H1 (cell line): ENCODE measurements at regions not wholly inside any gene's neighbourhood (a gene's known extent, or its start where the extent isn't known, plus 50 kb on each side); places are given as distances from the start of the nearest gene placed in this dataset.

Source experiments
- CTCF ChIA-PET: fragments of 300-600 bp; sonication (Branson Sonifier 250); formaldehyde crosslinking; loops from one replicate; lab custom pipeline; 2021; ENCODE audit not compliant: partially characterized antibody; lab: Charles Lee
- POLR2A ChIA-PET: fragments of 300-600 bp; sonication (Branson Sonifier 250); formaldehyde crosslinking; loops from one replicate; lab custom pipeline; 2021; ENCODE audit warnings: inconsistent platforms; ENCODE audit not compliant: partially characterized antibody; lab: Charles Lee
- DNase-seq, 2 experiments: peaks; one replicate each; pipeline versions ENCODE4 v3.0.0 to v3.0.0-alpha.2; 2010 to 2022; ENCODE audit warnings: low spot score in 2 of 2, low read depth in 1 of 2, mixed read lengths in 1 of 2
- FAIRE-seq: peaks from 2 replicates; lab custom pipeline; 2011; peaks lifted over from hg19 to GRCh38; lab: Jason Lieb, UNC
- H2AFZ ChIP-seq: 2 replicates; pipeline ENCODE4 v1.8.1; 2012; ENCODE audit warnings: low read length, inconsistent platforms
- H2AK5ac ChIP-seq: 2 replicates; pipeline ENCODE4 v1.6.1; 2013; ENCODE audit warnings: low read depth, low read length
- H2BK120ac ChIP-seq: replicated peaks from 2 replicates; pipeline ENCODE3; 2013; ENCODE audit warnings: low read depth, low read length, inconsistent platforms
- H2BK12ac ChIP-seq: 2 replicates; pipeline ENCODE4 v1.6.1; 2013; ENCODE audit warnings: low read depth, low read length
- H2BK15ac ChIP-seq: 2 replicates; pipeline ENCODE4 v1.6.1; 2013; ENCODE audit warnings: low read length
- H2BK20ac ChIP-seq: 2 replicates; pipeline ENCODE4 v1.6.1; 2013; ENCODE audit warnings: low read length
- H2BK5ac ChIP-seq: 2 replicates; pipeline ENCODE4 v1.6.1; 2013; ENCODE audit warnings: low read depth, low read length
- H3K14ac ChIP-seq: 2 replicates; pipeline ENCODE4 v1.6.1; 2013; ENCODE audit warnings: inconsistent platforms; ENCODE audit not compliant: insufficient read length
- H3K18ac ChIP-seq: 2 replicates; pipeline ENCODE4 v1.6.1; 2013; ENCODE audit warnings: low read length; ENCODE audit errors: extremely low read depth
- H3K23ac ChIP-seq: 2 replicates; pipeline ENCODE4 v1.6.1; 2013; ENCODE audit warnings: inconsistent platforms; ENCODE audit not compliant: insufficient read length
- H3K23me2 ChIP-seq: 2 replicates; pipeline ENCODE4 v1.6.1; 2013; ENCODE audit warnings: low read depth, low read length
- H3K27ac ChIP-seq: 2 replicates; pipeline ENCODE4 v1.6.1; 2011; ENCODE audit warnings: low read depth, low read length, inconsistent platforms
- H3K27me3 ChIP-seq, 4 experiments: replicated peaks in 1 of 4; 1 replicate in 1 of 4; 2 replicates in 3 of 4; pipeline versions ENCODE4 v1.6.1 to v1.8.1; 2011 to 2013; ENCODE audit warnings: low read length in 3 of 4, mild to moderate bottlenecking in 3 of 4, inconsistent platforms in 2 of 4, mixed read lengths in 2 of 4, moderate library complexity in 1 of 4; ENCODE audit not compliant: control insufficient read depth in 3 of 4, insufficient read depth in 3 of 4; ENCODE audit errors: extremely low read depth in 1 of 4
- H3K36me3 ChIP-seq, 4 experiments: 2 replicates each; pipeline versions ENCODE4 v1.6.1 to v1.8.1; 2011 to 2013; ENCODE audit warnings: mild to moderate bottlenecking in 4 of 4, low read length in 3 of 4, moderate library complexity in 2 of 4, control low read depth in 1 of 4, inconsistent platforms in 1 of 4; ENCODE audit not compliant: insufficient read depth in 4 of 4, control insufficient read depth in 2 of 4
- H3K4ac ChIP-seq: replicated peaks from 2 replicates; pipeline ENCODE3; 2013; ENCODE audit warnings: low read length, low read depth, mixed read lengths, inconsistent platforms; ENCODE audit not compliant: insufficient read length
- H3K4me1 ChIP-seq, 4 experiments: replicated peaks in 1 of 4; 1 replicate in 1 of 4; 2 replicates in 3 of 4; pipeline versions ENCODE4 v1.6.1 to v1.8.1; 2011 to 2013; ENCODE audit warnings: low read length in 3 of 4, inconsistent platforms in 2 of 4, mixed read lengths in 1 of 4; ENCODE audit not compliant: insufficient read depth in 4 of 4, control insufficient read depth in 3 of 4
- H3K4me2 ChIP-seq, 2 experiments: 2 replicates each; pipeline versions ENCODE4 v1.6.1 to v1.8.1; 2011 to 2013; ENCODE audit warnings: low read depth in 2 of 2, low read length in 2 of 2, control low read depth in 1 of 2, inconsistent platforms in 1 of 2, mild to moderate bottlenecking in 1 of 2; ENCODE audit not compliant: insufficient read depth in 1 of 2
- H3K4me3 ChIP-seq, 4 experiments: fragments of 200-600, 300-600 bp in 1 of 4; sonication (generic), shearing (Covaris generic), sonication (Bioruptor Twin) in 1 of 4; 2 replicates each; pipeline versions ENCODE4 v1.5.1 to v1.8.1; 2011 to 2016; ENCODE audit warnings: low read length in 4 of 4, low read depth in 3 of 4, control low read depth in 2 of 4, inconsistent platforms in 2 of 4, mild to moderate bottlenecking in 2 of 4, mixed read lengths in 1 of 4, moderate library complexity in 1 of 4; ENCODE audit not compliant: insufficient read depth in 2 of 4; ENCODE audit errors: extremely low read depth in 1 of 4
- H3K56ac ChIP-seq: replicated peaks from 2 replicates; pipeline ENCODE3; 2013; ENCODE audit warnings: low read depth, mild to moderate bottlenecking, mixed read lengths, low read length, inconsistent platforms; ENCODE audit not compliant: insufficient read length
- H3K79me1 ChIP-seq: 2 replicates; pipeline ENCODE4 v1.6.1; 2013; ENCODE audit warnings: low read depth, low read length, control low read depth
- H3K79me2 ChIP-seq, 2 experiments: 2 replicates each; pipeline versions ENCODE4 v1.6.1 to v1.8.1; 2012 to 2013; ENCODE audit warnings: low read length in 2 of 2, mild to moderate bottlenecking in 2 of 2, inconsistent platforms in 1 of 2; ENCODE audit not compliant: insufficient read depth in 2 of 2, control insufficient read depth in 1 of 2
- H3K9ac ChIP-seq, 4 experiments: replicated peaks in 1 of 4; 1 replicate in 1 of 4; 2 replicates in 3 of 4; pipeline versions ENCODE4 v1.6.1 to v1.8.1; 2011 to 2013; ENCODE audit warnings: low read depth in 3 of 4, low read length in 3 of 4, control low read depth in 2 of 4, mild to moderate bottlenecking in 2 of 4, moderate library complexity in 2 of 4, inconsistent platforms in 1 of 4; ENCODE audit errors: extremely low read depth in 1 of 4
- H3K9me3 ChIP-seq, 2 experiments: 2 replicates each; pipeline versions ENCODE4 v1.6.1 to v1.8.1; 2012 to 2013; ENCODE audit warnings: mild to moderate bottlenecking in 2 of 2, moderate library complexity in 2 of 2, control low read depth in 1 of 2, inconsistent platforms in 1 of 2, low read depth in 1 of 2, low read length in 1 of 2, mixed read lengths in 1 of 2; ENCODE audit not compliant: insufficient read depth in 2 of 2
- H4K20me1 ChIP-seq, 2 experiments: replicated peaks in 1 of 2; 2 replicates each; pipeline versions ENCODE3 to v1.8.1; 2011 to 2013; ENCODE audit warnings: inconsistent platforms in 2 of 2, low read length in 2 of 2, mild to moderate bottlenecking in 1 of 2; ENCODE audit not compliant: insufficient read depth in 2 of 2, control insufficient read depth in 1 of 2
- H4K5ac ChIP-seq: 2 replicates; pipeline ENCODE4 v1.6.1; 2013; ENCODE audit warnings: low read length, low read depth, mixed read lengths, inconsistent platforms; ENCODE audit not compliant: insufficient read length
- H4K8ac ChIP-seq: 2 replicates; pipeline ENCODE4 v1.8.0; 2013; ENCODE audit warnings: mild to moderate bottlenecking, moderate library complexity, low read length, inconsistent platforms; ENCODE audit not compliant: insufficient read depth; ENCODE audit errors: extremely low read depth
- H4K91ac ChIP-seq: replicated peaks from 2 replicates; pipeline ENCODE3; 2013; ENCODE audit warnings: low read length, mixed read lengths, inconsistent platforms; ENCODE audit not compliant: insufficient read length
- ASH2L ChIP-seq: fragments of 200-600, 300-600 bp; sonication (generic); IDR thresholded peaks from one replicate; pipeline ENCODE4 v1.7.1; 2017; ENCODE audit warnings: low read length
- EGR1 ChIP-seq: IDR thresholded peaks from 2 replicates; pipeline ENCODE4 v1.6.1; 2011; ENCODE audit warnings: low read depth, low read length, borderline replicate concordance
- RBBP5 ChIP-seq: IDR thresholded peaks from 2 replicates; pipeline ENCODE4 v1.7.1; 2012; ENCODE audit warnings: low read depth, mild to moderate bottlenecking, inconsistent platforms, low read length, moderate library complexity, borderline replicate concordance
- TBP ChIP-seq: IDR thresholded peaks from 2 replicates; pipeline ENCODE4 v1.6.1; 2011; ENCODE audit warnings: low read depth, low read length, improper control_type of control experiment
- YY1 ChIP-seq: IDR thresholded peaks from 2 replicates; pipeline ENCODE4 v1.6.1; 2011; ENCODE audit warnings: low read depth, mild to moderate bottlenecking, low read length
- WGBS, 2 experiments: shearing (Covaris generic) in 1 of 2; methylation state at CpG; one replicate each; pipeline versions ENCODE4 v1.1.6 to v1.1.7; 2013 to 2015; ENCODE audit warnings: low lambda C conversion rate in 2 of 2, mixed read lengths in 2 of 2, inconsistent platforms in 1 of 2, low coverage in 1 of 2, missing lambda C conversion rate in 1 of 2; ENCODE audit not compliant: insufficient replicate concordance in 2 of 2, insufficient coverage in 1 of 2, insufficient read length in 1 of 2; ENCODE audit errors: extremely low coverage in 1 of 2, missing lambda C conversion rate in 1 of 2; 5-methylcytosine and 5-hydroxymethylcytosine counted together

DNA sequence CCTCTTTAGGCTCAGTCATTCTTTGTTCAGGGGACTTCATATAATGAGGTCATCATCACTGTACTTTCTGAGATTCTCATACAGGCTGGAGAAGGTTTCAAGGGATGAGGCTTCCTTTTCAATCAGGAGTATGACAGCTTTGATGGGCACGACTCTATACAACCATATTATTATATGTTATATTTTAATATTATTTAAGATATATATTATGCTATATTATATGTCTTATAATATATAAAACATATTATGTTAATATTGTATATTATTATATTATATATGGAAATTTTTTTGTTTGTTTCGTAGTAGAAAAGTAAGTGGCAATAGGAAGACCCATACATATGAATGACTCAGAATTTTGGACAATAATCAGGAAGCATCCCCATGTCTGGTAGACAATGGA, 78.0 kb upstream of the GATA6 start:
- no peaks in the 10 kb centered on the region for H3K9me3 ChIP-seq
- no peak overlapping the region for H2BK15ac ChIP-seq
- no peaks in the 10 kb centered on the region for H3K36me3 ChIP-seq
- no peak overlapping the region for H4K8ac ChIP-seq
- H4K91ac ChIP-seq = no peak overlapping the region
- H2BK20ac ChIP-seq = no peak overlapping the region
- ChIA-PET POLR2A (no interaction called here), CTCF (no interaction called here)
- no peaks in the 10 kb centered on the region for H3K23me2 ChIP-seq
- no peak overlapping the region for H2AFZ ChIP-seq
- no peaks in the 10 kb centered on the region for H3K27me3 ChIP-seq
- H4K20me1 ChIP-seq = no peaks in the 10 kb centered on the region
- no peak overlapping the region for H3K4ac ChIP-seq
- H3K18ac ChIP-seq = no peak overlapping the region
- H3K4me2 ChIP-seq = no peak overlapping the region
- H3K14ac ChIP-seq = no peak overlapping the region
- H3K23ac ChIP-seq = no peak overlapping the region
- H3K9ac ChIP-seq = no peak overlapping the region
- H3K56ac ChIP-seq = no peak overlapping the region
- no peak overlapping the region for H3K27ac ChIP-seq
- no peak overlapping the region for H2BK12ac ChIP-seq
- no peak overlapping the region for H3K4me3 ChIP-seq
- FAIRE-seq (no peak), DNase-seq (no peak)
- no peak overlapping the region for H2BK5ac ChIP-seq
- H3K79me2 ChIP-seq = no peaks in the 10 kb centered on the region
- H3K79me1 ChIP-seq = no peaks in the 10 kb centered on the region
- no peak overlapping the region for H2BK120ac ChIP-seq
- H4K5ac ChIP-seq = no peak overlapping the region
- H3K4me1 ChIP-seq = no peaks in the 10 kb centered on the region
- H2AK5ac ChIP-seq = no peak overlapping the region
- 86% methylated on average over 2 of the region's 2 CpGs; no CpG with 5 or more reads in 1 of the 2 experiments for WGBS, 2 experiments
- TF ChIP-seq ASH2L (no peak), EGR1 (no peak), YY1 (no peak), TBP (no peak), RBBP5 (no peak)
